AG04449 (cell line): ENCODE measurements at regions not wholly inside any gene's neighbourhood (a gene's known extent, or its start where the extent isn't known, plus 50 kb on each side); places are given as distances from the start of the nearest gene placed in this dataset.

ENCODE experiments used
- CTCF ChIA-PET: fragments of 350-600 bp; formaldehyde crosslinking; extraction: SDS; loops from one replicate; lab custom pipeline; 2021; ENCODE audit warnings: antibody characterized with exemption; lab: Yijun Ruan, JAX
- POLR2A ChIA-PET: fragments of 400-600, 350-600 bp; formaldehyde crosslinking; extraction: SDS; loops from one replicate; lab custom pipeline; 2020; ENCODE audit warnings: antibody characterized with exemption, inconsistent platforms; lab: Yijun Ruan, JAX
- DNase-seq: peaks from one replicate; pipeline ENCODE4 v3.0.0-alpha.2; 2010; ENCODE audit warnings: low read depth, low spot score
- H3K4me3 ChIP-seq: 2 replicates; pipeline ENCODE4 v1.5.1; 2011; ENCODE audit warnings: low read depth, mild to moderate bottlenecking, control low read depth, low read length
- TF ChIP-seq, protein P1 (sequence below): IDR thresholded peaks from one replicate; pipeline ENCODE4 v1.5.1; 2011; ENCODE audit warnings: mild to moderate bottlenecking, moderate library complexity, low read length, control low read depth, inconsistent platforms; ENCODE audit not compliant: insufficient read depth; ENCODE audit errors: missing control alignments

GRCh38 chr17:13268791-13269595 is 251.2 kb upstream of the ELAC2 start:
- POLR2A ChIA-PET: interaction anchor here (0.7 kb wide), 1 partner anchor 104 kb away, joined by 3 read pairs; no protein-coding TSS in a partner anchor
- H3K4me3 ChIP-seq: no peak overlapping the region
- CTCF ChIA-PET: interaction anchor here (1.0 to 1.1 kb wide), 2 partner anchors 155 to 239 kb away, joined by 4 to 5 read pairs; no protein-coding TSS in a partner anchor
- no peak for DNase-seq
- TF ChIP-seq, protein P1, sequence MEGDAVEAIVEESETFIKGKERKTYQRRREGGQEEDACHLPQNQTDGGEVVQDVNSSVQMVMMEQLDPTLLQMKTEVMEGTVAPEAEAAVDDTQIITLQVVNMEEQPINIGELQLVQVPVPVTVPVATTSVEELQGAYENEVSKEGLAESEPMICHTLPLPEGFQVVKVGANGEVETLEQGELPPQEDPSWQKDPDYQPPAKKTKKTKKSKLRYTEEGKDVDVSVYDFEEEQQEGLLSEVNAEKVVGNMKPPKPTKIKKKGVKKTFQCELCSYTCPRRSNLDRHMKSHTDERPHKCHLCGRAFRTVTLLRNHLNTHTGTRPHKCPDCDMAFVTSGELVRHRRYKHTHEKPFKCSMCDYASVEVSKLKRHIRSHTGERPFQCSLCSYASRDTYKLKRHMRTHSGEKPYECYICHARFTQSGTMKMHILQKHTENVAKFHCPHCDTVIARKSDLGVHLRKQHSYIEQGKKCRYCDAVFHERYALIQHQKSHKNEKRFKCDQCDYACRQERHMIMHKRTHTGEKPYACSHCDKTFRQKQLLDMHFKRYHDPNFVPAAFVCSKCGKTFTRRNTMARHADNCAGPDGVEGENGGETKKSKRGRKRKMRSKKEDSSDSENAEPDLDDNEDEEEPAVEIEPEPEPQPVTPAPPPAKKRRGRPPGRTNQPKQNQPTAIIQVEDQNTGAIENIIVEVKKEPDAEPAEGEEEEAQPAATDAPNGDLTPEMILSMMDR: no peak

GRCh38 chr17:13266606-13267005 is 248.8 kb upstream of the ELAC2 start:
- CTCF ChIA-PET: no interaction called here
- peak; percentile 88 for DNase-seq
- TF ChIP-seq, protein P1: no peak
- POLR2A ChIA-PET: no interaction called here
- no peak overlapping the region for H3K4me3 ChIP-seq

- no peak for DNase-seq
- no peak overlapping the region for H3K4me3 ChIP-seq
- TF ChIP-seq, protein P1: no peak
- CTCF ChIA-PET: interaction anchor here (2.7 kb wide), 1 partner anchor 235 kb away, joined by 7 read pairs; no protein-coding TSS in a partner anchor
- POLR2A ChIA-PET: no interaction called here
These were observed 247.5 kb upstream of the ELAC2 start for GRCh38 chr17:13265311-13265710.

GRCh38 chr17:13263746-13264145 is 245.9 kb upstream of the ELAC2 start:
- DNase-seq: no peak
- TF ChIP-seq, protein P1: no peak
- POLR2A ChIA-PET: no interaction called here
- no peak overlapping the region for H3K4me3 ChIP-seq
- CTCF ChIA-PET: interaction anchor here (2.7 kb wide), 1 partner anchor 233 kb away, joined by 7 read pairs; no protein-coding TSS in a partner anchor

- POLR2A ChIA-PET: no interaction called here
- CTCF ChIA-PET: no interaction called here
- H3K4me3 ChIP-seq: no peak overlapping the region
- TF ChIP-seq, protein P1: no peak
- DNase-seq: no peak
These were observed 238.7 kb upstream of the ELAC2 start for GRCh38 chr17:13256545-13256944.

- no peak overlapping the region for H3K4me3 ChIP-seq
- CTCF ChIA-PET: no interaction called here
- POLR2A ChIA-PET: no interaction called here
- TF ChIP-seq, protein P1: no peak
- no peak for DNase-seq
These were observed 236.0 kb upstream of the ELAC2 start for GRCh38 chr17:13253733-13254410.
